HepG2 (cell line): ENCODE measurements at regions not wholly inside any gene's neighbourhood (a gene's known extent, or its start where the extent isn't known, plus 50 kb on each side); places are given as distances from the start of the nearest gene placed in this dataset.

Experiments used
- DPF2 ChIP-seq: sonication (generic); formaldehyde crosslinking; IDR thresholded peaks from 2 replicates; pipeline ENCODE4 v1.4.0; 2020; ENCODE audit warnings: mild to moderate bottlenecking, low read depth, missing genetic modification reagents, borderline replicate concordance
- DZIP1 ChIP-seq: sonication (generic); formaldehyde crosslinking; IDR thresholded peaks from 2 replicates; pipeline ENCODE4 v1.5.0; 2020; ENCODE audit warnings: mild to moderate bottlenecking, missing genetic modification reagents
- PHF21A ChIP-seq: sonication (generic); formaldehyde crosslinking; IDR thresholded peaks from 2 replicates; pipeline ENCODE4 v1.5.0; 2020; ENCODE audit warnings: mild to moderate bottlenecking, missing genetic modification reagents
- RBAK ChIP-seq: sonication (generic); formaldehyde crosslinking; IDR thresholded peaks from 2 replicates; pipeline ENCODE4 v1.5.1; 2020; ENCODE audit warnings: mild to moderate bottlenecking, missing genetic modification reagents
- REL ChIP-seq: sonication (generic); formaldehyde crosslinking; conservative IDR thresholded peaks from 2 replicates; pipeline ENCODE4 v1.8.0; 2022; ENCODE audit warnings: mild to moderate bottlenecking, missing genetic modification reagents, moderate library complexity
- TBL1XR1 ChIP-seq: fragments of 150-350 bp; IDR thresholded peaks from 2 replicates; pipeline ENCODE4 v1.6.1; 2014; ENCODE audit warnings: borderline replicate concordance, low read length; ENCODE audit not compliant: partially characterized antibody
- ZNF142 ChIP-seq: sonication (generic); formaldehyde crosslinking; IDR thresholded peaks from 2 replicates; pipeline ENCODE4 v1.4.0; 2020; ENCODE audit warnings: missing genetic modification reagents
- ZNF383 ChIP-seq: sonication (generic); formaldehyde crosslinking; IDR thresholded peaks from 2 replicates; pipeline ENCODE4 v1.4.0; 2020; ENCODE audit warnings: missing genetic modification reagents, mild to moderate bottlenecking, borderline replicate concordance
- ZNF674 ChIP-seq: sonication (generic); formaldehyde crosslinking; IDR thresholded peaks from 2 replicates; pipeline ENCODE4 v1.5.0; 2020; ENCODE audit warnings: low read depth, mild to moderate bottlenecking, missing genetic modification reagents
- ZNF713 ChIP-seq: sonication (generic); formaldehyde crosslinking; IDR thresholded peaks from 2 replicates; pipeline ENCODE4 v1.4.0; 2020; ENCODE audit warnings: mild to moderate bottlenecking, missing genetic modification reagents
- ZNF788 ChIP-seq: sonication (generic); formaldehyde crosslinking; IDR thresholded peaks from 2 replicates; pipeline ENCODE4 v1.5.0; 2020; ENCODE audit warnings: mild to moderate bottlenecking, missing genetic modification reagents, borderline replicate concordance

- no peak for TF ChIP-seq DZIP1 (CRISPR knock-in tag)
- TF ChIP-seq DPF2 (CRISPR knock-in tag), result no peak
- no peak for TF ChIP-seq REL (CRISPR knock-in tag)
- no peak for TF ChIP-seq ZNF788 (CRISPR knock-in tag)
- no peak for TF ChIP-seq ZNF142 (CRISPR knock-in tag)
- TF ChIP-seq ZNF383 (CRISPR knock-in tag), result no peak
- no peak for TF ChIP-seq PHF21A (CRISPR knock-in tag)
- TF ChIP-seq ZNF674 (CRISPR knock-in tag), result no peak
- no peak for TF ChIP-seq TBL1XR1
- no peak for TF ChIP-seq RBAK (CRISPR knock-in tag)
- TF ChIP-seq ZNF713 (CRISPR knock-in tag), result no peak
Measured at GRCh38 chr16:54699656-54700055, 231.0 kb upstream of the IRX5 start (continued).
